ENCODE measurements at regions not wholly inside any gene's neighbourhood (a gene's known extent, or its start where the extent isn't known, plus 50 kb on each side); places are given as distances from the start of the nearest gene placed in this dataset.

GRCh38 chr19:30314805-30315155 is 57.4 kb upstream of the ZNF536 start:
- peaks cover 14% of the 10 kb centered on the region for H3K9me3 Mint-ChIP-seq (ENCODE audit: low read depth, unreplicated experiment)
- no TSS peak for BruUV-seq (replicated peaks)
- CTCF ChIA-PET: no interaction called here
- no peaks in the 10 kb centered on the region for H3K27me3 Mint-ChIP-seq (ENCODE audit: unreplicated experiment)
- no peak for DNase-seq
- no peak overlapping the region for H3K4me3 Mint-ChIP-seq (ENCODE audit: low read depth, unreplicated experiment)
- intact Hi-C loops (cut with micrococcal nuclease; ENCODE audit: unreplicated experiment): no loop called here
- no peak for TF ChIP-seq CTCF (IDR thresholded peaks at IDR 0.05; ENCODE audit: unreplicated experiment)
- H3K4me1 Mint-ChIP-seq (ENCODE audit: low read depth, unreplicated experiment): no peaks in the 10 kb centered on the region
- no peaks in the 10 kb centered on the region for H3K36me3 Mint-ChIP-seq (ENCODE audit: insufficient read depth, unreplicated experiment)
- H3K27ac Mint-ChIP-seq (ENCODE audit: unreplicated experiment): no peak overlapping the region

- no peak for TF ChIP-seq CTCF (IDR thresholded peaks at IDR 0.05; ENCODE audit: unreplicated experiment)
- intact Hi-C loops (cut with micrococcal nuclease; ENCODE audit: unreplicated experiment): no loop called here
- CTCF ChIA-PET: no interaction called here
- no peak overlapping the region for H3K4me3 Mint-ChIP-seq (ENCODE audit: low read depth, unreplicated experiment)
- no peaks in the 10 kb centered on the region for H3K4me1 Mint-ChIP-seq (ENCODE audit: low read depth, unreplicated experiment)
- DNase-seq: no peak
- BruUV-seq (replicated peaks): no TSS peak
- peaks cover 12% of the 10 kb centered on the region for H3K9me3 Mint-ChIP-seq (ENCODE audit: low read depth, unreplicated experiment)
- H3K27ac Mint-ChIP-seq (ENCODE audit: unreplicated experiment): no peak overlapping the region
- no peaks in the 10 kb centered on the region for H3K36me3 Mint-ChIP-seq (ENCODE audit: insufficient read depth, unreplicated experiment)
- no peaks in the 10 kb centered on the region for H3K27me3 Mint-ChIP-seq (ENCODE audit: unreplicated experiment)
These were observed 57.0 kb upstream of the ZNF536 start for GRCh38 chr19:30315159-30315558.

GRCh38 chr19:30316000-30316491 is 56.1 kb upstream of the ZNF536 start:
- intact Hi-C loops (cut with micrococcal nuclease; ENCODE audit: unreplicated experiment): no loop called here
- CTCF ChIA-PET: no interaction called here
- no peaks in the 10 kb centered on the region for H3K27me3 Mint-ChIP-seq (ENCODE audit: unreplicated experiment)
- DNase-seq: no peak
- H3K9me3 Mint-ChIP-seq (ENCODE audit: low read depth, unreplicated experiment): peaks cover 9% of the 10 kb centered on the region
- BruUV-seq (replicated peaks): no TSS peak
- H3K36me3 Mint-ChIP-seq (ENCODE audit: insufficient read depth, unreplicated experiment): no peaks in the 10 kb centered on the region
- H3K4me1 Mint-ChIP-seq (ENCODE audit: low read depth, unreplicated experiment): no peaks in the 10 kb centered on the region
- no peak for TF ChIP-seq CTCF (IDR thresholded peaks at IDR 0.05; ENCODE audit: unreplicated experiment)
- no peak overlapping the region for H3K4me3 Mint-ChIP-seq (ENCODE audit: low read depth, unreplicated experiment)
- H3K27ac Mint-ChIP-seq (ENCODE audit: unreplicated experiment): no peak overlapping the region

- H3K27ac Mint-ChIP-seq (ENCODE audit: unreplicated experiment): no peak overlapping the region
- no peak for TF ChIP-seq CTCF (IDR thresholded peaks at IDR 0.05; ENCODE audit: unreplicated experiment)
- H3K27me3 Mint-ChIP-seq (ENCODE audit: unreplicated experiment): no peaks in the 10 kb centered on the region
- no peak for DNase-seq
- no TSS peak for BruUV-seq (replicated peaks)
- H3K4me3 Mint-ChIP-seq (ENCODE audit: low read depth, unreplicated experiment): no peak overlapping the region
- H3K9me3 Mint-ChIP-seq (ENCODE audit: low read depth, unreplicated experiment): peaks cover 9% of the 10 kb centered on the region
- no peaks in the 10 kb centered on the region for H3K36me3 Mint-ChIP-seq (ENCODE audit: insufficient read depth, unreplicated experiment)
- no peaks in the 10 kb centered on the region for H3K4me1 Mint-ChIP-seq (ENCODE audit: low read depth, unreplicated experiment)
- intact Hi-C loops (cut with micrococcal nuclease; ENCODE audit: unreplicated experiment): no loop called here
- CTCF ChIA-PET: no interaction called here
These were observed 55.6 kb upstream of the ZNF536 start for GRCh38 chr19:30316560-30317106.

Data from Calu3 (cell line).